ENCODE measurements at regions not wholly inside any gene's neighbourhood (a gene's known extent, or its start where the extent isn't known, plus 50 kb on each side); places are given as distances from the start of the nearest gene placed in this dataset.

DNA sequence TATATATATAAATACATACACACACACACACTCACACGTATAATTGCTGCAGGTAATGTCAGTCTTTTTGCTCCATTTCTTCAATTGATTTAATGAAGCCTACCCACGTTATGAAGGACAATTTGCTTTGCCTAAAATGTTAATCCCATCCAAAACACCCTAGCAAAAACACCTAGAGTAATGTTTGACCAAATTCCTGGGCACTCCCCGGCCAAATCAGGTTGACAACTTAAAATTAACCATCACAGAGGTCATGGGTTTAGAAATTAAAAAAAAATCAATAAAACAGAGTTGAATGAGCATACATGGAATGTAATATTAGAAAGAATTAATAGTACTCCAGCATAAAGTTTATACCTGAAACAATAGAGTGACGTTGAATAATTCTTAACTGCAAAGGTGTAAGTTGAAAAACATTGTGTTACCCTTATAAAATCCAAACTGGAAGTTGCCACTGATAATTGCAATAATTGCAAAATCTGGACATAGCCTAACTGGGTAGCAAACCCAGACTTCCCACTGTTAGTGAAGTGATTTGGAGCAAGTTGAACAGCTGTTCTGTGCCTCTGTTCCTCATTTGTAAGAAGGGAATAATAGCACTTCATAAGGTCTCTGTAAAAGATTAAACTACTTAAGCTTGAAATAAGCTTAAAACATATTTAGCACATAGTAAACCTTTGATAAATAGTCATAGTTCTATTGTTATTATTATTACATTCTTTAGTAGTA lies 2120.5 kb downstream of the PCDH7 start:
- Histone ChIP-seq H3K27me3 (ENCODE audit: control insufficient read depth, insufficient read depth, low read length) (no peaks in the 10 kb centered on the region), H3K4me3 (ENCODE audit: low read depth, low read length) (no peak overlapping the region), H3K4me1 (ENCODE audit: control insufficient read depth, insufficient read depth, low read length) (no peaks in the 10 kb centered on the region), H3K36me3 (ENCODE audit: control insufficient read depth, insufficient read depth, low read length) (no peaks in the 10 kb centered on the region), H3K9me3 (ENCODE audit: control insufficient read depth, insufficient read depth, low read length) (no peaks in the 10 kb centered on the region), H3K9ac (ENCODE audit: low read depth, low read length) (no peak overlapping the region)

DNA sequence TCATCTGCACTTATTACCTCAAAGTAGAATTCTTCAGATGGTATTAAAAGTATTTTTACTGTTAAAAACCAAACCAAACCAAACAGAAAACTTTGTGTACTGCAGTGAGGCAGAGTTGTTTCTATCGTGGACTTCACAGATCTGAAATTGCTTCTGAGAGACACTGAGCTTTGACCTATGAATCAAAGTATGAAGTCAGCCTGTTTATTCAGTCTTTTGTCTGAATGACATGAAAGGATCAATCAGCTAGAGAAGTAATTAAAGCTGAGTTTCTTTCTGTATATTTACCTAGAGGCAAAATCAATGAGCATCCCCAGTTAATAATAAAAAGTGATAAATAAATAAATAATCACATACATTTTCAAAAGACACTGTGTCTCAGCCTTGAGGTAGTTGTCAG lies 2121.0 kb downstream of the PCDH7 start:
- H3K9me3 ChIP-seq (ENCODE audit: control insufficient read depth, insufficient read depth, low read length): no peaks in the 10 kb centered on the region
- no peaks in the 10 kb centered on the region for H3K36me3 ChIP-seq (ENCODE audit: control insufficient read depth, insufficient read depth, low read length)
- no peaks in the 10 kb centered on the region for H3K27me3 ChIP-seq (ENCODE audit: control insufficient read depth, insufficient read depth, low read length)
- no peak overlapping the region for H3K4me3 ChIP-seq (ENCODE audit: low read depth, low read length)
- no peak overlapping the region for H3K9ac ChIP-seq (ENCODE audit: low read depth, low read length)
- no peaks in the 10 kb centered on the region for H3K4me1 ChIP-seq (ENCODE audit: control insufficient read depth, insufficient read depth, low read length)

DNA sequence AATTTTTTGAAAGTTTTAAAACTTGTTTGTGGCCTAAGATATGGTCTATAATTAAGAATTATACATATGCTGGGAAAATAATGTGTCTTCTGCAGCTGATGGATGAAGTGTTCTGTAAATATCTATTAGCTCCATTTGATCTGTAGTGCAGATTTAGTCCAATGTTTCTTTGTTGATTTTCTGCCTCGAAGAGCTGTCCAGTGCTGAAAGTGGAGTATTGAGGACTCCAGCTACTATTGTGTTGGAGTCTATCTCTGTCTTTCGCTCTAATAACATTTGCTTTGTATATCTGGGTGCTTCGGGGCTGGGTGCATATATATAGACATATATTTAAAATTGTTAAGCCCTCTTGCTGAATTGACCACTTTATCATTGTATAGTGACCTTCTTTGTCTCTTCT lies 2127.3 kb downstream of the PCDH7 start:
- H3K27me3 ChIP-seq (ENCODE audit: control insufficient read depth, insufficient read depth, low read length): no peaks in the 10 kb centered on the region
- no peak overlapping the region for H3K4me3 ChIP-seq (ENCODE audit: low read depth, low read length)
- no peaks in the 10 kb centered on the region for H3K9me3 ChIP-seq (ENCODE audit: control insufficient read depth, insufficient read depth, low read length)
- H3K36me3 ChIP-seq (ENCODE audit: control insufficient read depth, insufficient read depth, low read length): no peaks in the 10 kb centered on the region
- H3K4me1 ChIP-seq (ENCODE audit: control insufficient read depth, insufficient read depth, low read length): no peaks in the 10 kb centered on the region
- no peak overlapping the region for H3K9ac ChIP-seq (ENCODE audit: low read depth, low read length)

DNA sequence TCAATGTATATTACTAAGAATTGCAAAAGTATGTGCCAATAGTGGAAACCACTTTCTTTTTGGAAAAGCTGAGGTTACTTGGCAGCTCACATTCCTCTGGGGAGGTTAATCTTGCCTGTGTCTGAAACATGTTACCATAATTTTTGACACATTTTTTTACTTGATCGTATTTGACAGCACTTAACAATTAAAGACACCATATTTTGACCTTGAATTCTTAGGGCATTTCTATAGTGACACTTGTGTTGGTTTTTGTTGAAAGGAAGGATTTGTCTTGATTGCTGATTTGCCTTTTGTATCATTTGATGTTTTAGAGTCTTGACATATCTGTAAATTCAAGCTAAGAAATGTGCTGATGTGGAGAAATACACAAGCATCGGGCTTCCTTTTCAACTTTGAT lies 2135.5 kb downstream of the PCDH7 start:
- Histone ChIP-seq H3K36me3 (ENCODE audit: control insufficient read depth, insufficient read depth, low read length) (no peaks in the 10 kb centered on the region), H3K9me3 (ENCODE audit: control insufficient read depth, insufficient read depth, low read length) (no peaks in the 10 kb centered on the region), H3K4me1 (ENCODE audit: control insufficient read depth, insufficient read depth, low read length) (no peaks in the 10 kb centered on the region), H3K9ac (ENCODE audit: low read depth, low read length) (no peak overlapping the region), H3K27me3 (ENCODE audit: control insufficient read depth, insufficient read depth, low read length) (no peaks in the 10 kb centered on the region), H3K4me3 (ENCODE audit: low read depth, low read length) (no peak overlapping the region)

DNA sequence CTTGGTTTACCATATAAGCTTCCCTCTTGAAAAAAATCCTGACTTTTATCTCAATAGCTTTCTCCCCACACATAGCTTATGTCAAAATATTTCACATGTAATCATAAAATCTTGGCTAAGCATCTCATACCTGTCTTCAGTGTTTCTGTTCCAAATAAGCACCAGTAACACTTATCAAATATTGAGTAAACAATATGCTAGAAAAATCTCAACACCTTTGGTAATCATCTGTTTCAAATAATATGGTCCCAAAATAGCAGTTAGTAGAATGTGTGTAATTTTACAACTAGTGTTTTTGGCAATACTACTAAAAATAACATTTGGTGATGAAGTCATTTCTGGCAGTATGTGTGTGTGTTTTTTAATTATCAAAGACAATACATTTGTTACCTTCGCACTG lies 2138.2 kb downstream of the PCDH7 start:
- Histone ChIP-seq H3K27me3 (ENCODE audit: control insufficient read depth, insufficient read depth, low read length) (no peaks in the 10 kb centered on the region), H3K9me3 (ENCODE audit: control insufficient read depth, insufficient read depth, low read length) (no peaks in the 10 kb centered on the region), H3K4me1 (ENCODE audit: control insufficient read depth, insufficient read depth, low read length) (no peaks in the 10 kb centered on the region), H3K4me3 (ENCODE audit: low read depth, low read length) (no peak overlapping the region), H3K36me3 (ENCODE audit: control insufficient read depth, insufficient read depth, low read length) (no peaks in the 10 kb centered on the region), H3K9ac (ENCODE audit: low read depth, low read length) (no peak overlapping the region)

DNA sequence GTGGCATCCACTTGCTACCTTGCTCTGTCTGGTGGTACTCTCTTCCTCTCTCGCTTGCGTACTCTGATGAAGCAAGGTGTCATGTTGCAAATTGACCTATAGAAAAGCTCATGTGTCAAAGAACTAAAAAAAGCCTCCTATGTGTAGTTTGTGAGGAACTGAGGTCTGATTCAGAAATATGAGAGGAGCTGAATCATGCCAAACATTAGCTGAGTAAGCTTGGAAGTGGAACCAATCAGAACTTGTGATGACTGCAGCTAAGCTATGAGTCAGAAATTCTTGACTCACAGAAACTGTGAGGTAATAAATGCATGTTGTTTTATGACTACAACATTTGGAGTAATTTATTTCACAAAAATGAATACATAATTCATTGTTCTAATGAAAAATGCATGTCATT lies 2138.8 kb downstream of the PCDH7 start:
- H3K9me3 ChIP-seq (ENCODE audit: control insufficient read depth, insufficient read depth, low read length): no peaks in the 10 kb centered on the region
- H3K9ac ChIP-seq (ENCODE audit: low read depth, low read length): no peak overlapping the region
- H3K4me1 ChIP-seq (ENCODE audit: control insufficient read depth, insufficient read depth, low read length): no peaks in the 10 kb centered on the region
- H3K27me3 ChIP-seq (ENCODE audit: control insufficient read depth, insufficient read depth, low read length): no peaks in the 10 kb centered on the region
- H3K36me3 ChIP-seq (ENCODE audit: control insufficient read depth, insufficient read depth, low read length): no peaks in the 10 kb centered on the region
- H3K4me3 ChIP-seq (ENCODE audit: low read depth, low read length): no peak overlapping the region

DNA sequence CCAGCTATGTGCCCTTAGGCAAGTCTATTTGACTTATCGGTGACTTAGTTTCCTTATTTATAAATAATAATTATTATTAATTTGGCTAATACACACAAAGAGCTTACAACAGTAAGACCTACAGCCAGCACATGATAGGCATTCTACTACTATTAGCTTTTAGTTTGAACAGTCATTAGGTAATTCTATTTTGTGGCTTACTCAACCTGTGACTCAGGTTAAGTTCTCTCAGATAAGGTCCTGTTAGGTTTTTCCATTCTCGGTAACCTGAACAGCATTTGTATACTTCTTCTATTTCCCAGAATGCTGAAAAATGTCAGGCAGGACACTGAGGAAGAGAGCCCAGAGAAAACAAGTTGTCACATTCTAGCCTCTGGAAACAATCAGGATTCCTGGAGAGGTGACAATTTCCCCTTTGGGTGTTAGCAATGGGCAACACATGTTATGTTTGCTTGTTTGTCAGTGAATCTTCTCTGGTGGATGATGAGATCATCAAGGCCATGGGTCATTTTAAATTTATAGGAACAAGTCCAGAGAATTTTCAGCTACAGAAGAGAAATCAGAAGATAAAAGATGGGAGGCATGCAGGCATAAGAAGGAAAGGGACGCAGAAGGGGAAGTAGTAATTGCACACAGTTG lies 2144.7 kb downstream of the PCDH7 start:
- Histone ChIP-seq H3K4me3 (ENCODE audit: low read depth, low read length) (no peak overlapping the region), H3K27me3 (ENCODE audit: control insufficient read depth, insufficient read depth, low read length) (no peaks in the 10 kb centered on the region), H3K9me3 (ENCODE audit: control insufficient read depth, insufficient read depth, low read length) (no peaks in the 10 kb centered on the region), H3K4me1 (ENCODE audit: control insufficient read depth, insufficient read depth, low read length) (no peaks in the 10 kb centered on the region), H3K9ac (ENCODE audit: low read depth, low read length) (no peak overlapping the region), H3K36me3 (ENCODE audit: control insufficient read depth, insufficient read depth, low read length) (no peaks in the 10 kb centered on the region)

DNA sequence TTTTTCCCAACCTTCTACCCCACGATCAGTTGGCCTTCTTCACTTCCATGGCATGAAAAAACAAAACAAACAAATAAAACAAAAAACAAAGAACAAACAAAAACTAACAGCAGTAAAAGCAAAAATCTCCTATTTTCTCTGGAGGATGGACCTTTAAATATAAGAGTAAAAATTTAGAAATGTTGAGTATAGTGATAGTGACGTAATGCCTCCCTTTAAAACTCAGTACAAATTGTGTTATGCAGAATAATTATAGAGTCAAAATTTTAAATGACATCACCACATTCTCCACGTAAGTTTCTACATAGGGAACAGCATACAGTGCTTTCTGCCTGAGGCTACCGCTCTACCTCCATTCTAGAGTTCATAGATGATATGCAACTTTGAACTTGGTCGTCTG lies 2156.4 kb downstream of the PCDH7 start:
- Histone ChIP-seq H3K36me3 (ENCODE audit: control insufficient read depth, insufficient read depth, low read length) (no peaks in the 10 kb centered on the region), H3K4me1 (ENCODE audit: control insufficient read depth, insufficient read depth, low read length) (no peaks in the 10 kb centered on the region), H3K9me3 (ENCODE audit: control insufficient read depth, insufficient read depth, low read length) (no peaks in the 10 kb centered on the region), H3K4me3 (ENCODE audit: low read depth, low read length) (no peak overlapping the region), H3K9ac (ENCODE audit: low read depth, low read length) (no peak overlapping the region), H3K27me3 (ENCODE audit: control insufficient read depth, insufficient read depth, low read length) (no peaks in the 10 kb centered on the region)

DNA sequence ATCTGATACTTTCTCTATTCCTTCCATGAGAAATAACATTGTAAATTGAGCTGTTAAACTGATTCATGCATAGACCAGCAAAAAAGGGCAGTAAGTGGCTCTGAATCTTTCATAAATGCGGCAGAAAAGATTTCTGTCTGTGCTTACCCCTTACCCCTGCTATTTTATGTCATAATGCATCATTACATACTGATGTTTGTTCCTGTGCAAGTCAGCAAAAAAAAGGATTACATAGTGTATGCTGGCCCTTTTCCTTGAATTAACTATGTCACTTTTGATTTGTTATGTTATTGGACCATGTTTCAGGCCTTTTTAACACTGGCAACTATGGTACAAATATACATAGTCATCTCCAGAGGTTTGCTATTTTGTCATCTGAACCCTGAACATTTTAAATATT lies 2159.7 kb downstream of the PCDH7 start:
- H3K36me3 ChIP-seq (ENCODE audit: control insufficient read depth, insufficient read depth, low read length): no peaks in the 10 kb centered on the region
- no peak overlapping the region for H3K9ac ChIP-seq (ENCODE audit: low read depth, low read length)
- no peaks in the 10 kb centered on the region for H3K9me3 ChIP-seq (ENCODE audit: control insufficient read depth, insufficient read depth, low read length)
- no peaks in the 10 kb centered on the region for H3K27me3 ChIP-seq (ENCODE audit: control insufficient read depth, insufficient read depth, low read length)
- no peaks in the 10 kb centered on the region for H3K4me1 ChIP-seq (ENCODE audit: control insufficient read depth, insufficient read depth, low read length)
- H3K4me3 ChIP-seq (ENCODE audit: low read depth, low read length): no peak overlapping the region

DNA sequence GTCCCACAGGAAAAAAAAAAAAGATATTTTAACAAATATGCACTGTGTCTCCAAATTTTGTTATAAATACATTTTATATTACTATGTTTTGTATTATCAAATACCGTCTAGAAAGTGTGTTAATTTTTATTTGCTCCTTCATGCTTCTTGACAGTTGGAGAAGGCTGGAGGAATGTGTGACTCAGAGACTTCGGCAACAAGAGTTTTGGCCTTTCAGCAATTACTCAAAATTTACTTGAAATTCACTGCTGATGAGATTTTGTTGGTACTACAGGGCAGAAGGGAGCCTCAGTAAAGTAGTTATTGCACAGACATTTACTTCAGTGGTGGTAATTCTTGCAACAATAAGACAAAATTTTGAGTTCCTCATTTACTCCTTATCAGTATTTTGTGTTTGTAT lies 2164.0 kb downstream of the PCDH7 start:
- no peaks in the 10 kb centered on the region for H3K9me3 ChIP-seq (ENCODE audit: control insufficient read depth, insufficient read depth, low read length)
- H3K36me3 ChIP-seq (ENCODE audit: control insufficient read depth, insufficient read depth, low read length): no peaks in the 10 kb centered on the region
- H3K4me3 ChIP-seq (ENCODE audit: low read depth, low read length): no peak overlapping the region
- no peaks in the 10 kb centered on the region for H3K4me1 ChIP-seq (ENCODE audit: control insufficient read depth, insufficient read depth, low read length)
- no peaks in the 10 kb centered on the region for H3K27me3 ChIP-seq (ENCODE audit: control insufficient read depth, insufficient read depth, low read length)
- H3K9ac ChIP-seq (ENCODE audit: low read depth, low read length): no peak overlapping the region

DNA sequence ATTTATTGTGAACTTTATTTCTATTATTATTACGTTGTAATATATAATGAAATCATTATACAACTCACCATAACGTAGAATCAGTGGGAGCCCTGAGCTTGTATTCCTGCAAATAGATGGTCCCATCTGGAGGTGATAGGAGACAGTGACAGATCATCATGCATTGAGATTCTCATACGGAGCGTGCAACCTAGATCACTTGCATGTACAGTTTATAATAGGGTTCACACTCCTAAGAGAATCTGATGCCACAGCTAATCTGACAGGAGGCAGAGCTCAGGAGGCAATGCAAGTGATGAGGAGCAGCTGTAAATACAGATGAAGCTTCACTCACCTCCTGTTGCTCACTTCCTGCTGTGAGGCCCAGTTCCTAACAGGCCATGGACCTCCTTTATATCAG lies 2170.2 kb downstream of the PCDH7 start:
- no peaks in the 10 kb centered on the region for H3K27me3 ChIP-seq (ENCODE audit: control insufficient read depth, insufficient read depth, low read length)
- H3K36me3 ChIP-seq (ENCODE audit: control insufficient read depth, insufficient read depth, low read length): no peaks in the 10 kb centered on the region
- H3K4me1 ChIP-seq (ENCODE audit: control insufficient read depth, insufficient read depth, low read length): no peaks in the 10 kb centered on the region
- H3K9ac ChIP-seq (ENCODE audit: low read depth, low read length): no peak overlapping the region
- no peak overlapping the region for H3K4me3 ChIP-seq (ENCODE audit: low read depth, low read length)
- H3K9me3 ChIP-seq (ENCODE audit: control insufficient read depth, insufficient read depth, low read length): no peaks in the 10 kb centered on the region

DNA sequence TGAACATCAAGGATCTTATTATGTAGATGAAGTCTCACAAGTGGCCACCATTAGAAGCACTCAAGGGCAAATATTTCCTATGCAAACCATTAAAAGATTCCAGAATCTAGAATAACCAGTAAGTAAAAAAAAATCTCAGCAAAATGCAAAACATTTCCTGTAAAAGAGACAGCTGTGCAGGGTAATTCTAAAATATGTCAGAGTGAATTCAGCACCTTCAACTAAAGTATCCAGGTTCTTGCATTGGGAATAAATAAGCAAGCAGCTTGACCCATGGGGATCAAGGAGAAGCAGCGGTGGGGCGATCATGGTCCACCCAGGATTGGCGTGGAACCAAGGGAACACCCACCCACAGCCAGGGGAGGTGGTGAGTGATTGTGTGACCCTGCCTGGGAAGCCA lies 2188.9 kb downstream of the PCDH7 start:
- no peak overlapping the region for H3K9ac ChIP-seq (ENCODE audit: low read depth, low read length)
- H3K4me3 ChIP-seq (ENCODE audit: low read depth, low read length): no peak overlapping the region
- no peaks in the 10 kb centered on the region for H3K4me1 ChIP-seq (ENCODE audit: control insufficient read depth, insufficient read depth, low read length)
- no peaks in the 10 kb centered on the region for H3K27me3 ChIP-seq (ENCODE audit: control insufficient read depth, insufficient read depth, low read length)
- no peaks in the 10 kb centered on the region for H3K36me3 ChIP-seq (ENCODE audit: control insufficient read depth, insufficient read depth, low read length)
- H3K9me3 ChIP-seq (ENCODE audit: control insufficient read depth, insufficient read depth, low read length): no peaks in the 10 kb centered on the region
